GM20000 (cell line): ENCODE measurements at regions not wholly inside any gene's neighbourhood (a gene's known extent, or its start where the extent isn't known, plus 50 kb on each side); places are given as distances from the start of the nearest gene placed in this dataset.

Source experiments
- DNase-seq: peaks from one replicate; pipeline ENCODE4 v3.0.0; 2012; ENCODE audit warnings: low spot score
- CTCF ChIP-seq: IDR thresholded peaks from 2 replicates; pipeline ENCODE4 v1.5.1; 2012; ENCODE audit warnings: mild to moderate bottlenecking, control low read depth; ENCODE audit errors: extremely low read depth, missing control alignments

- no peak for TF ChIP-seq CTCF
- DNase-seq, result no peak
Measured at GRCh38 chr14:50008562-50008961, 107.8 kb downstream of the VCPKMT start.

GRCh38 chr14:50008974-50009373 is 107.4 kb downstream of the VCPKMT start:
- no peak for DNase-seq
- no peak for TF ChIP-seq CTCF

GRCh38 chr14:50010752-50011151 is 105.6 kb downstream of the VCPKMT start:
- TF ChIP-seq CTCF, result no peak
- no peak for DNase-seq

GRCh38 chr14:50011242-50011641 is 105.1 kb downstream of the VCPKMT start:
- TF ChIP-seq CTCF, result no peak

GRCh38 chr14:50012644-50013043 is 103.7 kb downstream of the VCPKMT start:
- no peak for DNase-seq
- no peak for TF ChIP-seq CTCF

More at GRCh38 chr14:50011242-50011641, 105.1 kb downstream of the VCPKMT start:
- DNase-seq, result no peak

- TF ChIP-seq CTCF, result no peak
- no peak for DNase-seq
Measured at GRCh38 chr14:50013198-50013918, 103.0 kb downstream of the VCPKMT start.

GRCh38 chr14:50013934-50014333 is 102.4 kb downstream of the VCPKMT start:
- no peak for DNase-seq
- TF ChIP-seq CTCF, result no peak
